ENCODE measurements at regions not wholly inside any gene's neighbourhood (a gene's known extent, or its start where the extent isn't known, plus 50 kb on each side); places are given as distances from the start of the nearest gene placed in this dataset.
"Not testable (repeated sequence)": the region's sequence is repeated elsewhere in the genome, so short reads cannot be mapped to it uniquely, and the experiment has no call there.

DNA sequence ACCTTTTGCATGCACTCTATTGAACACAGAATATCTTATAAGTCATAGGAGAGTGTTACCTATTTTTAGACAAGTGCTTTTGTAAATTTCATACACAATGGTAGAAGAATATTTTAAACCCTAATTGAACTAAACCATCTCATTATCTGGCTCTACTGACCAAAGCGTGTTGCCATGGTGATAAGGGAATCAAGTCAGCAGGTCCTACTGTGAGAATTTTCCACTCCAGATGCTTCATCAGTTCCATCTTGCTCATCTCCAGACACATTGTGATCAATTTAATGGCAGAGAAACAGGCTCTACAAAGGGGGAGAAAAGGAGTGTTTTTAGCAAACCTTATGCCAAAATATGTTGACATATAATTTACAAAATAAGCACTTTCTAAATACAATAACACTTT, 621.9 kb upstream of the GHITM start:
- Histone ChIP-seq H3K27me3 (ENCODE audit: insufficient read depth, low read length, poor library complexity, severe bottlenecking) (no peaks in the 10 kb centered on the region), H3K9me3 (ENCODE audit: insufficient read depth, low read depth, low read length) (no peaks in the 10 kb centered on the region), H3K4me1 (ENCODE audit: insufficient read depth, low read length, poor library complexity, severe bottlenecking) (no peaks in the 10 kb centered on the region), H3K9ac (ENCODE audit: low read depth, low read length, poor library complexity, severe bottlenecking) (no peak overlapping the region), H3K36me3 (ENCODE audit: insufficient read depth, low read length) (no peaks in the 10 kb centered on the region), H3K79me2 (ENCODE audit: insufficient read depth, low read length) (no peaks in the 10 kb centered on the region), H3F3A (ENCODE audit: low read depth) (no peaks in the 10 kb centered on the region), H3K9me2 (replicated peaks; ENCODE audit: low read depth, low read length) (no peaks in the 10 kb centered on the region), H2AFZ (ENCODE audit: low read length) (no peak overlapping the region), H4K20me1 (ENCODE audit: insufficient read depth, low read length, poor library complexity, severe bottlenecking) (no peaks in the 10 kb centered on the region), H3K4me2 (ENCODE audit: low read depth, low read length, poor library complexity, severe bottlenecking) (no peak overlapping the region), H3K4me3 (ENCODE audit: low read length, poor library complexity, severe bottlenecking) (no peak overlapping the region)
- no peak for TF ChIP-seq EZH2phosphoT487 (IDR thresholded peaks at IDR 0.05; ENCODE audit: borderline replicate concordance)

DNA sequence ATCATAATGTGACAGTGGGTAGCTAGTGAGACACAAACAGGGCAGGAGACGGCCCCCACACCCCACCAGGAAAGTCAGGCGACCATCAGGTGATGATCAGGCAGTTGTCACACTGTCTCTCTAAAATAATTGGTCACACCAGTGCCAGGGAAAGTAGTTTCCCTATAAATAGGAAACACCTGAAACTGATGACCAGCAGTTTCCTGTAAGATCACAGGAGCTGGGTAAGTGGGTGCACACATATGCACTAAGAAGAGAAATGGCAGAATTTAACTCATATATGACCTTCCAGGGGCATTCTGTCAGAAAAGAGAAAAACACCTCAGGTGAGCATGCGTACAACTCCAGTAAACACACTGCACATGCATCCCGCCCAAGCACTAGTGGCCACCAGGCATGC, 620.5 kb upstream of the GHITM start:
- Histone ChIP-seq H3K27me3 (ENCODE audit: insufficient read depth, low read length, poor library complexity, severe bottlenecking) (no peaks in the 10 kb centered on the region), H3K4me2 (ENCODE audit: low read depth, low read length, poor library complexity, severe bottlenecking) (no peak overlapping the region), H4K20me1 (ENCODE audit: insufficient read depth, low read length, poor library complexity, severe bottlenecking) (no peaks in the 10 kb centered on the region), H3K36me3 (ENCODE audit: insufficient read depth, low read length) (no peaks in the 10 kb centered on the region), H3K9ac (ENCODE audit: low read depth, low read length, poor library complexity, severe bottlenecking) (no peak overlapping the region), H3K79me2 (ENCODE audit: insufficient read depth, low read length) (no peaks in the 10 kb centered on the region), H3K9me3 (ENCODE audit: insufficient read depth, low read depth, low read length) (no peaks in the 10 kb centered on the region), H3K4me3 (ENCODE audit: low read length, poor library complexity, severe bottlenecking) (no peak overlapping the region), H3K9me2 (replicated peaks; ENCODE audit: low read depth, low read length) (no peaks in the 10 kb centered on the region), H3F3A (ENCODE audit: low read depth) (no peaks in the 10 kb centered on the region), H2AFZ (ENCODE audit: low read length) (no peak overlapping the region), H3K4me1 (ENCODE audit: insufficient read depth, low read length, poor library complexity, severe bottlenecking) (no peaks in the 10 kb centered on the region)
- TF ChIP-seq, protein P1, sequence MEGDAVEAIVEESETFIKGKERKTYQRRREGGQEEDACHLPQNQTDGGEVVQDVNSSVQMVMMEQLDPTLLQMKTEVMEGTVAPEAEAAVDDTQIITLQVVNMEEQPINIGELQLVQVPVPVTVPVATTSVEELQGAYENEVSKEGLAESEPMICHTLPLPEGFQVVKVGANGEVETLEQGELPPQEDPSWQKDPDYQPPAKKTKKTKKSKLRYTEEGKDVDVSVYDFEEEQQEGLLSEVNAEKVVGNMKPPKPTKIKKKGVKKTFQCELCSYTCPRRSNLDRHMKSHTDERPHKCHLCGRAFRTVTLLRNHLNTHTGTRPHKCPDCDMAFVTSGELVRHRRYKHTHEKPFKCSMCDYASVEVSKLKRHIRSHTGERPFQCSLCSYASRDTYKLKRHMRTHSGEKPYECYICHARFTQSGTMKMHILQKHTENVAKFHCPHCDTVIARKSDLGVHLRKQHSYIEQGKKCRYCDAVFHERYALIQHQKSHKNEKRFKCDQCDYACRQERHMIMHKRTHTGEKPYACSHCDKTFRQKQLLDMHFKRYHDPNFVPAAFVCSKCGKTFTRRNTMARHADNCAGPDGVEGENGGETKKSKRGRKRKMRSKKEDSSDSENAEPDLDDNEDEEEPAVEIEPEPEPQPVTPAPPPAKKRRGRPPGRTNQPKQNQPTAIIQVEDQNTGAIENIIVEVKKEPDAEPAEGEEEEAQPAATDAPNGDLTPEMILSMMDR (conservative IDR thresholded peaks at IDR 0.05; ENCODE audit: low read length) = no peak
- no peak for TF ChIP-seq EZH2phosphoT487 (IDR thresholded peaks at IDR 0.05; ENCODE audit: borderline replicate concordance)

DNA sequence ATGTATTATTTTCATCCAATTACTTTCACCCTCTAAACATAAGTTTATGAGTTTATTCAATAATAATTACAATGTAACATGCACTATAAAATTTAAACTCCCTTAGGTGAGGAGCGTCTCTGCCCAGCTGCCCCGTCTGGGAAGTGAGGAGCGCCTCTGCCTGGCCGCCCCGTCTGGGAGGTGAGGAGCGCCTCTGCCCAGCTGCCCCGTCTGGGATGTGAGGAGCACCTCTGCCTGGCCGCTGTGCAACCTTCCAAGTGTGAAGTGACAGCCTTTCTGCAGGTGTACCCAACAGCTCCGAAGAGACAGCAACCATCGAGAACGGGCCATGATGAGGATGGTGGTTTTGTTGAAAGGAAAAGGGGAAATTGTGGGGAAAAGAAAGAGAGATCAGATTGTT, 618.9 kb upstream of the GHITM start:
- H3K4me2 ChIP-seq (ENCODE audit: low read depth, low read length, poor library complexity, severe bottlenecking); H3K9me2 ChIP-seq (replicated peaks; ENCODE audit: low read depth, low read length); H3K79me2 ChIP-seq (ENCODE audit: insufficient read depth, low read length); H4K20me1 ChIP-seq (ENCODE audit: insufficient read depth, low read length, poor library complexity, severe bottlenecking); H3K36me3 ChIP-seq (ENCODE audit: insufficient read depth, low read length); H3K9me3 ChIP-seq (ENCODE audit: insufficient read depth, low read depth, low read length); H2AFZ ChIP-seq (ENCODE audit: low read length); H3K27me3 ChIP-seq (ENCODE audit: insufficient read depth, low read length, poor library complexity, severe bottlenecking); H3F3A ChIP-seq (ENCODE audit: low read depth); H3K9ac ChIP-seq (ENCODE audit: low read depth, low read length, poor library complexity, severe bottlenecking); H3K4me3 ChIP-seq (ENCODE audit: low read length, poor library complexity, severe bottlenecking); H3K4me1 ChIP-seq (ENCODE audit: insufficient read depth, low read length, poor library complexity, severe bottlenecking): not testable (repeated sequence)

DNA sequence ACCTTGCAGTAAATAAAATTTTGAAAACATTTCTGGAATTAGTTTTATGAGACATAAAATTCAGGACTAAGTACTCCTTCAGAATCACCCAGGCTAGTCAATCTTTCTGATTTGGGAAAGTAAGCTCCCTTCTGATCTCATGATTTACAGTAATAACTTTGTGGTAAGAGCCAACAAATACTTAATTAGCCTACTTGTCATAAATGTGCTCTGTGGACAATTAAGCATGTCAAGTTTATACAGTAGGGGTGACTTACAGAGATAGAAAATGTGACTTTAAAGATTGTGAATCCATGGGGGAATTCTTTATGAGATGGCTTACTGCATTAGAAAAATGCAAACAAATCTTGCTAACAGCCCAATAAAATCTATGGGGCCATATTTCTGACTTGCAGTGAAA, 616.9 kb upstream of the GHITM start:
- Histone ChIP-seq H3K9ac (ENCODE audit: low read depth, low read length, poor library complexity, severe bottlenecking) (no peak overlapping the region), H3K4me1 (ENCODE audit: insufficient read depth, low read length, poor library complexity, severe bottlenecking) (no peaks in the 10 kb centered on the region), H3K79me2 (ENCODE audit: insufficient read depth, low read length) (no peaks in the 10 kb centered on the region), H3F3A (ENCODE audit: low read depth) (no peaks in the 10 kb centered on the region), H2AFZ (ENCODE audit: low read length) (no peak overlapping the region), H3K36me3 (ENCODE audit: insufficient read depth, low read length) (no peaks in the 10 kb centered on the region), H3K9me2 (replicated peaks; ENCODE audit: low read depth, low read length) (no peaks in the 10 kb centered on the region), H3K4me3 (ENCODE audit: low read length, poor library complexity, severe bottlenecking) (no peak overlapping the region), H4K20me1 (ENCODE audit: insufficient read depth, low read length, poor library complexity, severe bottlenecking) (no peaks in the 10 kb centered on the region), H3K9me3 (ENCODE audit: insufficient read depth, low read depth, low read length) (no peaks in the 10 kb centered on the region), H3K27me3 (ENCODE audit: insufficient read depth, low read length, poor library complexity, severe bottlenecking) (no peaks in the 10 kb centered on the region), H3K4me2 (ENCODE audit: low read depth, low read length, poor library complexity, severe bottlenecking) (no peak overlapping the region)
- no peak for TF ChIP-seq EZH2phosphoT487 (IDR thresholded peaks at IDR 0.05; ENCODE audit: borderline replicate concordance)
- TF ChIP-seq, protein P1 (conservative IDR thresholded peaks at IDR 0.05; ENCODE audit: low read length) = no peak

All from Loucy (cell line).